ENCODE measurements at regions not wholly inside any gene's neighbourhood (a gene's known extent, or its start where the extent isn't known, plus 50 kb on each side); places are given as distances from the start of the nearest gene placed in this dataset.

DNA sequence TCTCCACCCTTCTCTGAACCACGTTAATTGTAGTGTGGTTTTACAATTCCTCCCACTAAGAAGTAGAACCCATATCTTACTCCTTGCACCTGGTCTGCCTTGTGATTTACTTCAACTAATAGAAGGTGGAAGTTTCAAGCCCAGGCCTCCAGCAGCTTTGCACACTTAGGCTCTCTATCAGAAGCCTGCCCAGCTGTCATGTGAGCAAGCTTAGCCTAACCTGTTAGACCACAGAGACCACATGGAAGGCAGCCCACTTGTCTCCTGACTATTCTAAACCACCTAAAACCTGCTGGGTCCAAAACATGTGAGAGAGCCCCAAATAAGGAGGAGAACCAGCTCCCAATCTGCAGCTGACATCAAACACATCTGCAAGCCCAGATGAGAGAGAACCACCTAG is 127.6 kb upstream of the BTBD3 start:
- TF ChIP-seq, protein P1, sequence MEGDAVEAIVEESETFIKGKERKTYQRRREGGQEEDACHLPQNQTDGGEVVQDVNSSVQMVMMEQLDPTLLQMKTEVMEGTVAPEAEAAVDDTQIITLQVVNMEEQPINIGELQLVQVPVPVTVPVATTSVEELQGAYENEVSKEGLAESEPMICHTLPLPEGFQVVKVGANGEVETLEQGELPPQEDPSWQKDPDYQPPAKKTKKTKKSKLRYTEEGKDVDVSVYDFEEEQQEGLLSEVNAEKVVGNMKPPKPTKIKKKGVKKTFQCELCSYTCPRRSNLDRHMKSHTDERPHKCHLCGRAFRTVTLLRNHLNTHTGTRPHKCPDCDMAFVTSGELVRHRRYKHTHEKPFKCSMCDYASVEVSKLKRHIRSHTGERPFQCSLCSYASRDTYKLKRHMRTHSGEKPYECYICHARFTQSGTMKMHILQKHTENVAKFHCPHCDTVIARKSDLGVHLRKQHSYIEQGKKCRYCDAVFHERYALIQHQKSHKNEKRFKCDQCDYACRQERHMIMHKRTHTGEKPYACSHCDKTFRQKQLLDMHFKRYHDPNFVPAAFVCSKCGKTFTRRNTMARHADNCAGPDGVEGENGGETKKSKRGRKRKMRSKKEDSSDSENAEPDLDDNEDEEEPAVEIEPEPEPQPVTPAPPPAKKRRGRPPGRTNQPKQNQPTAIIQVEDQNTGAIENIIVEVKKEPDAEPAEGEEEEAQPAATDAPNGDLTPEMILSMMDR (IDR thresholded peaks at IDR 0.05; ENCODE audit: insufficient read depth, low read depth, low read length), result no peak
- no peak for TF ChIP-seq EZH2 (IDR thresholded peaks at IDR 0.05; ENCODE audit: insufficient read depth, low read length)
